PFSK-1 (cell line): ENCODE measurements at regions not wholly inside any gene's neighbourhood (a gene's known extent, or its start where the extent isn't known, plus 50 kb on each side); places are given as distances from the start of the nearest gene placed in this dataset.

Experiments
- POLR2AphosphoS5 ChIP-seq: IDR thresholded peaks from 2 replicates; pipeline ENCODE4 v1.6.1; 2012; ENCODE audit warnings: low read depth, mild to moderate bottlenecking, control low read depth, low read length, moderate library complexity
- TF ChIP-seq, protein P1 (sequence below), 2 experiments: IDR thresholded peaks; 2 replicates each; pipeline versions ENCODE4 v1.6.1 to v1.8.0; 2011 to 2012; ENCODE audit warnings: low read depth in 2 of 2, low read length in 2 of 2, control low read depth in 1 of 2, inconsistent platforms in 1 of 2, mild to moderate bottlenecking in 1 of 2, moderate library complexity in 1 of 2; ENCODE audit not compliant: insufficient read depth in 1 of 2

DNA sequence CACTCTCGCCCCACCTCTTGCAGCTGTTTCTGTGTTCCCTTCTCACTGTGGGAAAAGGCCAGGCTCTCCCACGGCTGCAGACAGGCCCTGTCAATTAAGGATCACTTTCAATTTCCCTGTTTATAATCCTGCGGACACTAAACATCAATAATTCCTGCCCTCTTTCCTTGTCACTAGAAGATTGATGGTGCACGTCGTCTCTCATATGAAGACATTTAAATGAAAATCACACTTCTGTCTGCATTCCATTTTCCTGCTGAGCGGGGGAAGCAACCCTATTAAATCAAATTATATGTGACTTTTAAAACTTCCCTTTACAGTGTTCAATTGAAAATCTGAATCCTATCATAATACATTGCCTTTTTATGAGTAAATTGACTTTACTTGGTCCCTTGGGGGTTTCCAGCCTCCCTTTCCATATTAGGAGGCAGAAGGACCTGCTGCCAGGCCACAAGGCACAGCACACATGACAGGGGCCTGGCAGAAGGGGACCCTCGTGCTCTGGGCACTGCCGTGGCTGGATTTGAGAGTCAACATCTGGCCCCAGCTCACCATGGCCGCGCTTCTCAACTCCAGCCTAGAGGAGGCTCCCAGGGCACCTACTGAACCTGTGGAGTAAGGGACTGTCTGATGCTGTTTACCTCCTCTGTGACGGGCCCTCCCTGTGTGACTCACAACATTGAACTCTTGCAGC lies 311.0 kb upstream of the IRX4 start:
- no peak for TF ChIP-seq POLR2AphosphoS5
- TF ChIP-seq, protein P1, sequence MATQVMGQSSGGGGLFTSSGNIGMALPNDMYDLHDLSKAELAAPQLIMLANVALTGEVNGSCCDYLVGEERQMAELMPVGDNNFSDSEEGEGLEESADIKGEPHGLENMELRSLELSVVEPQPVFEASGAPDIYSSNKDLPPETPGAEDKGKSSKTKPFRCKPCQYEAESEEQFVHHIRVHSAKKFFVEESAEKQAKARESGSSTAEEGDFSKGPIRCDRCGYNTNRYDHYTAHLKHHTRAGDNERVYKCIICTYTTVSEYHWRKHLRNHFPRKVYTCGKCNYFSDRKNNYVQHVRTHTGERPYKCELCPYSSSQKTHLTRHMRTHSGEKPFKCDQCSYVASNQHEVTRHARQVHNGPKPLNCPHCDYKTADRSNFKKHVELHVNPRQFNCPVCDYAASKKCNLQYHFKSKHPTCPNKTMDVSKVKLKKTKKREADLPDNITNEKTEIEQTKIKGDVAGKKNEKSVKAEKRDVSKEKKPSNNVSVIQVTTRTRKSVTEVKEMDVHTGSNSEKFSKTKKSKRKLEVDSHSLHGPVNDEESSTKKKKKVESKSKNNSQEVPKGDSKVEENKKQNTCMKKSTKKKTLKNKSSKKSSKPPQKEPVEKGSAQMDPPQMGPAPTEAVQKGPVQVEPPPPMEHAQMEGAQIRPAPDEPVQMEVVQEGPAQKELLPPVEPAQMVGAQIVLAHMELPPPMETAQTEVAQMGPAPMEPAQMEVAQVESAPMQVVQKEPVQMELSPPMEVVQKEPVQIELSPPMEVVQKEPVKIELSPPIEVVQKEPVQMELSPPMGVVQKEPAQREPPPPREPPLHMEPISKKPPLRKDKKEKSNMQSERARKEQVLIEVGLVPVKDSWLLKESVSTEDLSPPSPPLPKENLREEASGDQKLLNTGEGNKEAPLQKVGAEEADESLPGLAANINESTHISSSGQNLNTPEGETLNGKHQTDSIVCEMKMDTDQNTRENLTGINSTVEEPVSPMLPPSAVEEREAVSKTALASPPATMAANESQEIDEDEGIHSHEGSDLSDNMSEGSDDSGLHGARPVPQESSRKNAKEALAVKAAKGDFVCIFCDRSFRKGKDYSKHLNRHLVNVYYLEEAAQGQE (IDR thresholded peaks at IDR 0.05; ENCODE audit: insufficient read depth in 1 of 2, low read depth in 2 of 2, low read length in 2 of 2): no peak
